ENCODE measurements at regions not wholly inside any gene's neighbourhood (a gene's known extent, or its start where the extent isn't known, plus 50 kb on each side); places are given as distances from the start of the nearest gene placed in this dataset.

GRCh38 chr3:18712713-18713576 lies 287.8 kb upstream of the SATB1 start:
- no peak for TF ChIP-seq TAF1 (IDR thresholded peaks at IDR 0.05; ENCODE audit: borderline replicate concordance, low read depth, low read length)
- TF ChIP-seq POLR2A (IDR thresholded peaks at IDR 0.05; ENCODE audit: low read depth, low read length), result no peak

Measured in GM12892 (cell line).